ENCODE measurements at regions not wholly inside any gene's neighbourhood (a gene's known extent, or its start where the extent isn't known, plus 50 kb on each side); places are given as distances from the start of the nearest gene placed in this dataset. TPM values are rescaled to one million over a fixed set of nuclear protein-coding genes. Genes with fewer than 3 reads are reported as not detected.
"Not testable (repeated sequence)": the region's sequence is repeated elsewhere in the genome, so short reads cannot be mapped to it uniquely, and the experiment has no call there.

DNA sequence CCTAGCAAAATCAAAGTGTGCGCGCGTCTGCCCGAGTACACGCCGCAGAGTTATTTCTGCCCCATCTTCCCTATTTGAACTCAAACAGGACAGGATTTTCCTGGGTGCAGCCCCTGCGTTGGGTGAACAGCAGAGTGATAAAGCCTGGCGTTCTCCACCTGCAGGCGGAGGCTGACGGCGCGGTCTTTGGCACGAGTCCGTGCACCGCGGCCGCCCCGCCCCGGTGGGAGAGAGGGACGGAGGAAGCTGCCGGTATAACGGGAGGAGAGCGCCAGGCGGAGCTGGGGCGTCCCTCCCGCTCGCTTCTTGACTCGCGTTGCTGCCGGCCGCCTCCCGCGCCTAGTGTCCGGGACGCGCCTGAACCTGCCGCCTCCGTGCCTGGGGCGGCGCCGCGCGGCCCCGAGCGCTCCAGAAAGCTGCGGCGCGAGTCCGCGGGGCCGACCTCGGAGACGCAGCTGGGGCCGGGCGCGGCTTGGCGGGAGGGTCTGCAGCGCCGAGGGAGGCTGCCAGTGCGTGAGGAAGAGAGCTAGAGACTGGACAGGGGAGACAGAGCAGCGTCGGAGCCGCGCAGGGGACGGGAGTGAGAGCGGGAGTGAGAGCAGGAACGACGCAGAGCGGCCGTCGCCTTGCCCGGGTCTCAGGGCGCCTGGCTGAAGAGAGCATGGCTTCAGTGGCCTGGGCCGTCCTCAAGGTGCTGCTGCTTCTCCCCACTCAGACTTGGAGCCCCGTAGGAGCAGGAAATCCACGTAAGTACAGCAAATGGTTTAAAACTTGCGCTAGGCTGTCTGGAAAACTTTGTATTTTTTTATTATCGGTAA is 66.8 kb upstream of the SPATA31A3 start:
- H3K9me3 Mint-ChIP-seq (ENCODE audit: insufficient read depth); H3K9ac ChIP-seq (ENCODE audit: low read length); H3K4me1 Mint-ChIP-seq; H3K4me1 ChIP-seq (ENCODE audit: control insufficient read depth in 2 of 2, insufficient read depth in 2 of 2, low read length in 2 of 2); H3K27me3 ChIP-seq (replicated peaks in 1 of 4; ENCODE audit: control extremely low read depth in 1 of 4, control insufficient read depth in 3 of 4, insufficient read depth in 4 of 4, low read length in 3 of 4); H4K20me1 ChIP-seq (ENCODE audit: control insufficient read depth, insufficient read depth, low read length, poor library complexity, severe bottlenecking); H3K79me2 ChIP-seq (ENCODE audit: control insufficient read depth, insufficient read depth, low read length); H3K27me3 Mint-ChIP-seq; DNase-seq; POLR2A ChIA-PET; H3K9me3 ChIP-seq (ENCODE audit: control extremely low read depth in 1 of 3, control insufficient read depth in 2 of 3, insufficient read depth in 1 of 3, low read length in 2 of 3); H3K4me3 ChIP-seq (ENCODE audit: control extremely low read depth in 1 of 5, extremely low read depth in 1 of 5, insufficient read depth in 1 of 5, low read depth in 2 of 5, low read length in 4 of 5); H2AFZ ChIP-seq (ENCODE audit: insufficient read depth, low read depth, low read length, poor library complexity, severe bottlenecking); CTCF ChIA-PET; H3K4me2 ChIP-seq (replicated peaks; ENCODE audit: low read depth, low read length, poor library complexity, severe bottlenecking); intact Hi-C loops (cut with micrococcal nuclease); H3K27ac ChIP-seq (ENCODE audit: low read length in 2 of 2); H3K36me3 ChIP-seq (replicated peaks in 1 of 2; ENCODE audit: control extremely low read depth in 1 of 2, control insufficient read depth in 1 of 2, extremely low read depth in 1 of 2, insufficient read depth in 2 of 2, low read length in 1 of 2); ATAC-seq (ENCODE audit: low read depth); H3K27ac Mint-ChIP-seq: not testable (repeated sequence)
- WGBS (ENCODE audit: insufficient coverage) = 0% methylated on average over 4 of the region's 78 CpGs
- peak overlapping the region; percentile 59 for H3K4me3 Mint-ChIP-seq

Small RNA genes lying in the stretch of these regions (small RNA-seq; reads per million reads assigned to genes)
- not detected for gene RN7SL422P (ENCODE audit: insufficient read length, low read depth, low replicate concordance)
